ELR (cell line): ENCODE measurements at regions not wholly inside any gene's neighbourhood (a gene's known extent, or its start where the extent isn't known, plus 50 kb on each side); places are given as distances from the start of the nearest gene placed in this dataset.
"Not testable (repeated sequence)": the region's sequence is repeated elsewhere in the genome, so short reads cannot be mapped to it uniquely, and the experiment has no call there.

Experiments used
- DNase-seq: peaks from one replicate; pipeline ENCODE4 v3.0.0-alpha.2; 2015; ENCODE audit warnings: low read depth

- DNase-seq = no peak
Measured at GRCh38 chr6:159400826-159401225, 231.6 kb downstream of the FNDC1 start.

GRCh38 chr6:159399751-159400221, 230.6 kb downstream of the FNDC1 start:
- DNase-seq = no peak

GRCh38 chr6:159398633-159399032, 229.4 kb downstream of the FNDC1 start:
- no peak for DNase-seq

GRCh38 chr6:159397753-159398152, 228.6 kb downstream of the FNDC1 start:
- no peak for DNase-seq

GRCh38 chr6:159395609-159396008, 226.4 kb downstream of the FNDC1 start:
- no peak for DNase-seq

- not testable (repeated sequence) for DNase-seq
Measured at GRCh38 chr6:159392695-159393094, 223.5 kb downstream of the FNDC1 start.

- DNase-seq = no peak
Measured at GRCh38 chr6:159390381-159390780, 221.2 kb downstream of the FNDC1 start.

DNA sequence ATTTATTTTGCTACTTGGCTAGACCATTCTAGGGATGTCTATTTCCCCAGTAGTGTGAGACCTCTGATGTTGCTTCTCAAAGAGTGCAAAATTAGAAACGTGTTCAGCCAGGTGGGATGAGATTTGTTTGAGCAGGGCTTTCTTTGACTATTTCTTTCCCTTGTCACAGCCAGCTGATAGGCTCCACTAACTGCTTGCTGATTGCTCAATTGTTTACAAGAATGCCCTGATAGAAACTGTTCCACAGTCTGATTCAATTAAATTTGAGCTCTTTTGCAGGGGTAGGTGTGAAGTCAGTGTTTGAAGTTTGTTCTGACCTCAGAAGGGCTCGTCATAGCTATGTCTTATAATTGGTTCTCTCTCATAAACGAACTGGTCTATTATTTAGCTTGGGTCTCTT, 220.5 kb downstream of the FNDC1 start:
- DNase-seq = no peak

GRCh38 chr6:159380114-159380513, 210.9 kb downstream of the FNDC1 start:
- no peak for DNase-seq

- DNase-seq = no peak
Measured at GRCh38 chr6:159378411-159379328, 209.5 kb downstream of the FNDC1 start.

DNA sequence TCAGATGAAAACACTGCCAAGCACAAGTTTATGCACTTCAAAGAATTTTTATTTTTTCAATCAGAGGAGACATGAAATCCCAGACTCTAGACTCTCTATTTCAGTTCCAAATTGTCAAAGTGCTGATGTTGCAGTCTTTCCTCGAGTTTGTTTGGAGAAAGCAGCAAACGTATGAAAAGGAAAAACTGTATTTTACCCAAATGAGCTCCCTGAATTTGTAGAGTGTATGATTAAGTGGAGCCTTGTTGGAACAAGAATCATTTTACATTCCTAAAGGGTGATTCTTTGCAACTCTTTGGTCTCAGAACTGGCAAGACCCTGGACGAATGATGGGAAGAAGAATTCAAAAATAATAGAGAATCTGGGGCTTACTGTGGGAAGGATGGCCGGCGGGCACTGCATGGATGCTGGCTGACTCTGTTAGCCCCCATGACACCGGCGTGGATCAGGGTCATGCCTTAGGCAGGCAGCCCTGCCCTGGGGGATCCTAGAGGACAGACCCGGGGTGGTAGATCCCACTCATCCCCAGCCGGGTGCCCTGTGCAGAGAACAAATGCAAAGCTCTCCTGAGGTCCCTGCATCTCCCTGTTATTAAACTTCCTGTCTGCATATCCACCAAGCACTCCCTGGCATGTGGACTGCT, 207.4 kb downstream of the FNDC1 start:
- DNase-seq = no peak

DNA sequence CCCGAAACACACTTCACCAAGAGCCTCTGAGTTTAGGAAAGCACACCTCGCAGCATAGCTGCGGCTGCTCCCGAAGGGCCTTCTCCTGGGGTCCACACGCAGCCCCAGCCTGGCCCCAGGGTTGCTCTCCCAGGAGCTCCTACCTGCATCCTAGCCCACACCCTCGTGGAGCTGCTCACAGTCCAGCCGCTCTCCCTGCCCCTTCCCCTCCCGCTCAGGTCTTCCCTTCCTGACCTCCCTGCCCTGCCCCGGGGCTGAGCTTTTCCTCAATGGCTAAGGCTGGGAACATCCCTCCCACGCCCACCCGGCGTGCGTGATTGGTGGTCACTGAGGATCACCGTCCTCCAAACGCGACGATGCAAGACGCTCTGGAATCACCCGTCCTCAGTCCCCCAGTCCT, 205.8 kb downstream of the FNDC1 start:
- no peak for DNase-seq

DNA sequence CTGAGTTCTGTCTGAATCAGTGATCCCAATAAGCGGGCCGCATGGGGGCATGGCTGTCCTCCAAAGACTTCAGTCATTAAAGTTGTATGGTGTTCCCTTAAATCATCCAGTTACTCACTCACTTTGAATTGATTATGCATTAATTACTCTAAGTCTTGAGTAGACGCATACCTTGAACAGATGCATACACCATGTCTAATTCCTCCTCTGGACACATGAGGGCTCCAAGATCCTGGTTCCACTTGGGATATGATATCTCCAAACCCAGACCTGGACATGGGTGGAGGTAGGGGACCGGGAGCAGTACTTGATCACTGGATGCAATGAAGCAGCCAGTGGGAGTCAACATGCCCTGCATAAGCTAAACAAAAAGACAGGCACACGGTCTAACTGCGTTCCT, 204.5 kb downstream of the FNDC1 start:
- no peak for DNase-seq

GRCh38 chr6:159372333-159372732, 203.1 kb downstream of the FNDC1 start:
- DNase-seq = no peak

GRCh38 chr6:159360306-159360705, 191.1 kb downstream of the FNDC1 start:
- DNase-seq = no peak

- DNase-seq = no peak
Measured at GRCh38 chr6:159359581-159360297, 190.5 kb downstream of the FNDC1 start.

DNA sequence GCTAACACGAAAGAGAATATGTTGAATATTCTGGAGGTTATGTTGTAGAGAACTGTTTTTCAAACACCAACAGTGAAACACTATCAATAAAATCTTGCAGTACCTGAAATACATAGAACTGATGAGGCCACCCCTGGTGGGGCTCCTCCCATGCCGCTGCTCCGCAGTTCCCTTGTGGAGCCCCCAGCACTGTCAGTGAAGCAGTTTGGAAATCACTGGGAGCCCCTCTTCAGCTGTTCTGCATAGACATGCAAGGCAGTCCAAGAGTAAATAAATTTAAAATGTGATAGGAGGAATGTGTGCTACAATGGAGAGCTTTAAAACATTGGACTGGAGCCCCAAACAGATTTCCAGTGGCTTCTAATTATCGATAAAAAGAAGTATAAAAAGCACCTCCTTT, 189.4 kb downstream of the FNDC1 start:
- DNase-seq = no peak

- DNase-seq = no peak
Measured at GRCh38 chr6:159357211-159357915, 188.2 kb downstream of the FNDC1 start.

- DNase-seq = no peak
Measured at GRCh38 chr6:159353193-159353592, 184.0 kb downstream of the FNDC1 start.

GRCh38 chr6:159351707-159352106, 182.5 kb downstream of the FNDC1 start:
- no peak for DNase-seq

DNA sequence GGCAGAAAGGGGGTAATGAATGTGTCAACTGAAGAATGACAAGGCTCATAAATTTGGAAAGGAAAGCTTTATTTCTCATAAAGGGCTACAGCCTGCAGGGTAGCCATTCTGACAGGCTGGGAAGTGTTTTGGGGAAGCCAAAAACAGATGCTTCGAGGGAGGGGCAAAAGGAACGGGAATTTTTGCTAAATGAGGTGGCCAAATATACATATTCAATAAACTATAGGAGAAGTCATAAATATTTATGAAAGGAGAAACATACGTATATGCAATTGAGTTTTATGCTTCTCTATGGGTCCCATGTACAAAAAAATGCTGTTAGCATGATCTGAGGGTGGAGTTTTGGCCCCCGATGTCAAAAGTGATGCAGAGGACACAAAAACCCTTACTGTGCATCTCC, 180.7 kb downstream of the FNDC1 start:
- no peak for DNase-seq

DNA sequence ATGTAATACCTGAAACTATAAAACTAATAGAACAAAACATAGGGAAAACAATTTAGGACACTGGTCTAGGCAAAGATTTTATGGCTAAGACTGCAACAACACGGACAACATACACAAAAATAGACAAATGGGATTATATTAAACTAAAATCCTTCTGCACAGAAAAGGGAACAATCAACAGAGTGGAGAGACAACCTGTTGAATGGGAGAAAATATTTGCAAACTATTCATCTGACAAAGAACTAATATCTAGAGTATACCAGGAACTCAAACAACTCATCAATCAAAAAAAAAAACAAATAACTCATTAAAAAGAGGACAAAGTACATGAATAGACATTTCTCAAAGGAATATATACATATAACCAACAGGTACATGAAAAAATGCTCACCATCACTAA, 174.5 kb downstream of the FNDC1 start:
- DNase-seq = no peak
